ENCODE measurements at regions not wholly inside any gene's neighbourhood (a gene's known extent, or its start where the extent isn't known, plus 50 kb on each side); places are given as distances from the start of the nearest gene placed in this dataset.

- TF ChIP-seq MXI1 (IDR thresholded peaks at IDR 0.05; ENCODE audit: borderline replicate concordance, low read depth, low read length) (no peak), USF2 (IDR thresholded peaks at IDR 0.05; ENCODE audit: low read depth, low read length) (no peak), CTCF (conservative IDR thresholded peaks at IDR 0.05; ENCODE audit: low read depth, low read length) (no peak), POLR2A (IDR thresholded peaks at IDR 0.05; ENCODE audit: low read depth, low read length) (no peak), NFE2L2 (IDR thresholded peaks at IDR 0.05; ENCODE audit: low read depth, low read length) (no peak), RAD21 (IDR thresholded peaks at IDR 0.05; ENCODE audit: low read length) (no peak), MAZ (IDR thresholded peaks at IDR 0.05; ENCODE audit: borderline replicate concordance, low read depth, low read length) (no peak)
Observed at GRCh38 chr4:100882661-100883060, 364.8 kb upstream of the EMCN start.

Measured in IMR-90 (cell line).